Calu3 (cell line): ENCODE measurements at regions not wholly inside any gene's neighbourhood (a gene's known extent, or its start where the extent isn't known, plus 50 kb on each side); places are given as distances from the start of the nearest gene placed in this dataset.

Experiments
- BruUV-seq: library from RNA; stranded (reverse); fragments of 400-500 nt; replicated peaks from 2 replicates; lab custom pipeline; 2021; lab: Mats Ljungman, UMichigan
- CTCF ChIA-PET: fragments of 300-600 bp; sonication (Branson Sonifier 250); formaldehyde crosslinking; loops from one replicate; lab custom pipeline; 2022; ENCODE audit warnings: antibody characterized with exemption; lab: Charles Lee
- DNase-seq: peaks from one replicate; pipeline ENCODE4 v3.0.0; 2022
- H3K27ac Mint-ChIP-seq: one replicate; pipeline ENCODE4 v1.8.0; 2022; ENCODE audit warnings: mixed read lengths; ENCODE audit not compliant: unreplicated experiment
- H3K27me3 Mint-ChIP-seq: one replicate; pipeline ENCODE4 v1.8.0; 2022; ENCODE audit warnings: mixed read lengths; ENCODE audit not compliant: unreplicated experiment
- H3K36me3 Mint-ChIP-seq: one replicate; pipeline ENCODE4 v1.8.0; 2022; ENCODE audit warnings: mild to moderate bottlenecking, moderate library complexity, mixed read lengths; ENCODE audit not compliant: insufficient read depth, unreplicated experiment
- H3K4me1 Mint-ChIP-seq: one replicate; pipeline ENCODE4 v1.8.0; 2022; ENCODE audit warnings: mild to moderate bottlenecking, low read depth, mixed read lengths; ENCODE audit not compliant: unreplicated experiment
- H3K4me3 Mint-ChIP-seq: one replicate; pipeline ENCODE4 v1.8.0; 2022; ENCODE audit warnings: mild to moderate bottlenecking, low read depth, moderate library complexity, mixed read lengths; ENCODE audit not compliant: unreplicated experiment
- H3K9me3 Mint-ChIP-seq: one replicate; pipeline ENCODE4 v1.8.0; 2022; ENCODE audit warnings: low read depth, mixed read lengths; ENCODE audit not compliant: unreplicated experiment
- CTCF ChIP-seq: fragments of 200-600 bp; IDR thresholded peaks from one replicate; pipeline ENCODE4 v1.8.0; 2022; ENCODE audit warnings: antibody characterized with exemption; ENCODE audit not compliant: unreplicated experiment
- intact Hi-C: fragments of 100-400 bp; cut with micrococcal nuclease; formaldehyde crosslinking; loops from one replicate; pipeline ENCODE4 v1.10.0; 2022; ENCODE audit not compliant: unreplicated experiment

- Mint-ChIP-seq H3K9me3 (no peaks in the 10 kb centered on the region), H3K4me1 (no peaks in the 10 kb centered on the region), H3K4me3 (no peak overlapping the region), H3K27ac (no peak overlapping the region), H3K36me3 (no peaks in the 10 kb centered on the region), H3K27me3 (peaks cover 22% of the 10 kb centered on the region)
- no peak for DNase-seq
- CTCF ChIA-PET = interaction anchor here (0.6 kb wide), 1 partner anchor 786 kb away, joined by 3 read pairs; no protein-coding TSS in a partner anchor
- intact Hi-C loops = no loop called here
- no TSS peak for BruUV-seq
- TF ChIP-seq CTCF = no peak
These were observed 86.4 kb downstream of the SMIM20 start for GRCh38 chr4:26000274-26000950.

DNA sequence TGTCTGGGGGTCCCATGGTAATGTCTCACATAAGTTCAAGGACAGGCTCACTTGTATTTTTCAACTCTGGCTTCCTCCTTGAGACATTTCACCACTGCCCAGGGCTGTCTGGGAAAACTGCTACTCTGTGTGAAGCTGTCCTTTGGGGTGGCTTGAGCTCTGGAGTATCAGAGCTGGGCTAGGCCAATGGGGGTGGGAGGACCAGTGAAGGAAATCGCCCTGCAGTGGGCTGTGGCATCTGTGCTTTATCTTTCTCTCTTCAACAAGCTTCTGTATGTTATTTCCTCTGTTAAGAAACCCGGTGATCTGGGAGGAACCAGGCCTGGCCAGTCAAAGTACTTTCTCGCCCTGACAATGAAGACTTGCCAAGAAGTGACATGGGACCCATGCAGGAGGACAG is 87.4 kb downstream of the SMIM20 start:
- Mint-ChIP-seq H3K4me1 (no peaks in the 10 kb centered on the region), H3K27ac (no peak overlapping the region), H3K4me3 (no peak overlapping the region), H3K36me3 (no peaks in the 10 kb centered on the region), H3K27me3 (peaks cover 32% of the 10 kb centered on the region), H3K9me3 (no peaks in the 10 kb centered on the region)
- CTCF ChIA-PET = no interaction called here
- intact Hi-C loops = no loop called here
- DNase-seq = no peak
- BruUV-seq = no TSS peak
- no peak for TF ChIP-seq CTCF

DNA sequence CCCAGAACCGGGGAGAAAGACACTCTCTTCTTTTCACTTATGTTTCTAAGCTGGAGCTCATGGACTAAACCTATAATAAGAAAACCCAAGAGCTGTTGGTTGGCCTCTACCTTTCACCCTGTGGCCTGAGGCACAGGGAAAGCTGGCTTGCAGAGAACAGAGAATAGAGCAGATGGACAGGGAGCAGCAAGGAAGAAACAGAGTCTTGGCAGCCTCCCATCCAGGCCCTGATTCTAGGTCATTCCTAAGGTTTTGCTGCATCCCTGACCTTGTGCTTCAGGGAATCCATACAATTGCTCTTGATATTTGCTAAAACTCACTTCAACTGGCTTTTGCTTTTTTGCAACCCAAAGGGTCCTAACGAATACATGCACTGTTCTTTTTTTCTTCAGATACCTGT is 87.8 kb downstream of the SMIM20 start:
- Mint-ChIP-seq H3K36me3 (no peaks in the 10 kb centered on the region), H3K4me1 (no peaks in the 10 kb centered on the region), H3K27ac (no peak overlapping the region), H3K9me3 (no peaks in the 10 kb centered on the region), H3K27me3 (peaks cover 35% of the 10 kb centered on the region), H3K4me3 (no peak overlapping the region)
- intact Hi-C loops = no loop called here
- BruUV-seq = no TSS peak
- no peak for TF ChIP-seq CTCF
- DNase-seq = no peak
- CTCF ChIA-PET = no interaction called here

DNA sequence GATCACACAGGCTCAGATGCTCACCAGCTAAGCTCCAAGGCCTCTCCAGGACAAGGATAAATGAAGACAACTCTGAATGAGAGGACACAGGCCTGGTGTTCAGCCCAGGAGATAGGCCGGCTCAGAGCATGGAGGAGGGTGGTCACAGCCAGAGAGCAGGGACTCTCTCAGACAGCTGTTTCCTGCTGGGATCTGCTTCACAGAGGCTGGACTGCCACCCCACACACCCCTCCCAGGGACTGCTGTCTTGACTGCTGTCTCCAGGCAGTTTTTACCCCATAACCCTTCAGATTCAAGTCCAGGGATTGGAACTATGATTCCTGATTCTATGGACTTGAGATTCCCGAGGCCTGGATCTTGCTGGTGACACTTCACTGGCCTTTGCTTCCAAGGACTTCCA is 89.0 kb downstream of the SMIM20 start:
- Mint-ChIP-seq H3K27me3 (peaks cover 35% of the 10 kb centered on the region), H3K4me3 (no peak overlapping the region), H3K9me3 (no peaks in the 10 kb centered on the region), H3K4me1 (no peaks in the 10 kb centered on the region), H3K36me3 (no peaks in the 10 kb centered on the region), H3K27ac (no peak overlapping the region)
- no peak for DNase-seq
- intact Hi-C loops = no loop called here
- BruUV-seq = no TSS peak
- CTCF ChIA-PET = no interaction called here
- TF ChIP-seq CTCF = no peak
